Neutrophil (primary cell): ENCODE measurements at regions not wholly inside any gene's neighbourhood (a gene's known extent, or its start where the extent isn't known, plus 50 kb on each side); places are given as distances from the start of the nearest gene placed in this dataset.

ENCODE experiments used
- H3K27ac ChIP-seq: fragments of 200-600 bp; sonication (generic); 2 replicates; pipeline ENCODE4 v1.5.1; 2016; ENCODE audit warnings: mild to moderate bottlenecking, moderate library complexity
- H3K27me3 ChIP-seq: fragments of 200-600 bp; sonication (generic); 2 replicates; pipeline ENCODE4 v1.6.0; 2016; ENCODE audit warnings: mild to moderate bottlenecking
- H3K36me3 ChIP-seq: fragments of 200-600 bp; sonication (generic); 2 replicates; pipeline ENCODE4 v1.5.1; 2017
- H3K4me1 ChIP-seq, 2 experiments: fragments of 200-600 bp in 1 of 2; sonication (generic) in 1 of 2; 1 replicate in 1 of 2; 2 replicates in 1 of 2; pipeline versions ENCODE4 v1.5.1 to v1.6.1; 2013 to 2016; ENCODE audit warnings: low read depth in 1 of 2, low read length in 1 of 2, mild to moderate bottlenecking in 1 of 2, moderate library complexity in 1 of 2; ENCODE audit not compliant: control insufficient read depth in 1 of 2, insufficient read depth in 1 of 2
- H3K4me3 ChIP-seq, 2 experiments: fragments of 200-600 bp in 1 of 2; sonication (generic) in 1 of 2; 1 replicate in 1 of 2; 2 replicates in 1 of 2; pipeline ENCODE4 v1.5.1; 2013 to 2016; ENCODE audit warnings: low read depth in 1 of 2, low read length in 1 of 2, mild to moderate bottlenecking in 1 of 2, moderate library complexity in 1 of 2
- H3K9me3 ChIP-seq: fragments of 200-600 bp; sonication (generic); 2 replicates; pipeline ENCODE4 v1.5.1; 2016
- TF ChIP-seq, protein P1 (sequence below): fragments of 200-600 bp; sonication (generic); IDR thresholded peaks from 2 replicates; pipeline ENCODE4 v1.5.1; 2016; ENCODE audit warnings: antibody characterized with exemption

DNA sequence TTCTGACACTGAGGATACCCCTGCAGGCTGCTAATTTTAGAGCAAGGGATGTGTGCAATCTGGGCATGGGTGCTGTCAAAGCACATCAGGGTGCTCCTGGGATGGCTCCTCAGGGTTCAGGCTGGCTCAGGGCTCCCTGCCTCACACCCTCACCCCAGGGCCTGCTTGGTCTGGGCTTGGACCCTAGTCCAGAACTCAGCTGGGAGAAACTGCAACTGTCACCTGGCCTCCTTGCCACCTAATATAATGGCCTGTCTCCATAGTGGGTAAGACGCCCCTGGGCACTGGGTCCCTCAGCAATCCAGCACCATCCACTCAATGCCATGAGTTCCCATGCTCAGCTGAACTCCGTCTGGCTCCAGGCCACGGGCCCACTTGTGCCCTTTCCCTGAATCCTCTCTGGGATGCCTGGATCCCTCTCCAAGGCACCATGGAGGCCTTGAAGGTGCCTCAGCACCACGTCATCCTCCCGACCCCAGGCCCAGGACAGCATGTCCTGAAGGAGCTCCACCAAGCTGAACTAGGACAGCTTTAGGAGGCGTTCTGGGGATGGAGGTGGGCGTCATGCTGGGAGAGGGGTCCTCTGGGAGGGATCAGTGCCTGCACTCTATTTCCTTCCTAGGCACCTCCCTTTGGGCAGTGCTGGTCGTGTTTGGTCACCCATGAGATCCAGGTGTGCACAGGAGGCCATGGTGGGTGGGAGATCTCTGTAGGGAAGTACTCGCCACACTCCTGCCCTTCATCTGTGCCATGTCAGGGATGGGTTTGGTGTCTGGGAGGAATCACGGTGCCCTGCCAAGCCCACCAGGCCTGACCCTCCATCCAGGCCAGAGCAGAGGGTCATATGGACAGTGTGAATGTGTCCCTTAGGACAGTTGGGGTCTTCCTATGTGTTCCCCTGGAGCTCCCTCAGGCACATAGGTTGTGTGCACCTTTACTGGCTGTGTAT lies 1688.4 kb downstream of the TP53TG3F start:
- Histone ChIP-seq H3K4me3 (no peak overlapping the region), H3K9me3 (peaks cover 7% of the 10 kb centered on the region), H3K27ac (no peak overlapping the region), H3K27me3 (no peaks in the 10 kb centered on the region), H3K36me3 (no peaks in the 10 kb centered on the region), H3K4me1 (no peaks in the 10 kb centered on the region)
- TF ChIP-seq, protein P1, sequence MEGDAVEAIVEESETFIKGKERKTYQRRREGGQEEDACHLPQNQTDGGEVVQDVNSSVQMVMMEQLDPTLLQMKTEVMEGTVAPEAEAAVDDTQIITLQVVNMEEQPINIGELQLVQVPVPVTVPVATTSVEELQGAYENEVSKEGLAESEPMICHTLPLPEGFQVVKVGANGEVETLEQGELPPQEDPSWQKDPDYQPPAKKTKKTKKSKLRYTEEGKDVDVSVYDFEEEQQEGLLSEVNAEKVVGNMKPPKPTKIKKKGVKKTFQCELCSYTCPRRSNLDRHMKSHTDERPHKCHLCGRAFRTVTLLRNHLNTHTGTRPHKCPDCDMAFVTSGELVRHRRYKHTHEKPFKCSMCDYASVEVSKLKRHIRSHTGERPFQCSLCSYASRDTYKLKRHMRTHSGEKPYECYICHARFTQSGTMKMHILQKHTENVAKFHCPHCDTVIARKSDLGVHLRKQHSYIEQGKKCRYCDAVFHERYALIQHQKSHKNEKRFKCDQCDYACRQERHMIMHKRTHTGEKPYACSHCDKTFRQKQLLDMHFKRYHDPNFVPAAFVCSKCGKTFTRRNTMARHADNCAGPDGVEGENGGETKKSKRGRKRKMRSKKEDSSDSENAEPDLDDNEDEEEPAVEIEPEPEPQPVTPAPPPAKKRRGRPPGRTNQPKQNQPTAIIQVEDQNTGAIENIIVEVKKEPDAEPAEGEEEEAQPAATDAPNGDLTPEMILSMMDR, result no peak

DNA sequence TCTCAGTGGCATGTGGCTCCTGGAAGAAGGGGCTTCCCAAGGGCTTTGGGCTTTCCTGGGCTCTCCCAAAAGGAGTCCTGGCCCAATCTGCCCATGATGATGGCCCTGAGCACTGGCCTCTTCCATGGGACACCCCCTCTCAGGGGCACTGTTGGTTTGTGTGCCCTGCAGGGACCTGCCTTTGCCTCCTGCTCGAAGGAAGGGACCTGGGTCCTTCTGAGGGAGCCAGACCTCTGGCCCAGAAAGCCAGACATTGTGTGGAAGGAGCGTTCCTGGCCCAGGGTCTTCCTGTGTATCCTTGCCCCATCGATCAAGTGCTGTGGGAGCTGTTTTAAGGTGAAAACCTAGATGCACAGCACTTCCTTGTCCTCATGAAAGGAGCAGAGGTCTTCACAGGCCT lies 1689.3 kb downstream of the TP53TG3F start:
- H3K36me3 ChIP-seq, result no peaks in the 10 kb centered on the region
- TF ChIP-seq, protein P1, result no peak
- no peak overlapping the region for H3K4me3 ChIP-seq
- H3K9me3 ChIP-seq, result peaks cover 7% of the 10 kb centered on the region
- no peaks in the 10 kb centered on the region for H3K4me1 ChIP-seq
- no peaks in the 10 kb centered on the region for H3K27me3 ChIP-seq
- H3K27ac ChIP-seq, result no peak overlapping the region

DNA sequence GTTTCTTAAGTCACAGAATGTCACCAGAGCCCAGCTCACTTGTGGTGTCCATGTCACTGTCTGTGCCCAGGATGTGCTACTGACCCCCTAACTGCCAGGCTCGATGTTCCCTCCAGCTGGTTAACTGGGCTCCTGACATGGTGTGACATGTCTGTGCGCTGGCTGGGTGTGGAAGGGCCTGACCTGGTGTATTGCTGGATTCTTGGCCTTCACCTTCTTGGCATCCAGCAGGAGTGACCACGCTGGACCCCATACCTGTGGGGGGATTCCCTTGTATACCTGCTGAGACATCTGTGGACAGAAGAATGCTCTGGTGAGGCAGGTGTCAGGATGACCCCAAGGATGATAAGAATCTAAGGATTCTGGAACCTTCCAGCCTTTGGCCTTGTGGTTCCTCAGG lies 1690.1 kb downstream of the TP53TG3F start:
- TF ChIP-seq, protein P1, result no peak
- Histone ChIP-seq H3K36me3 (no peaks in the 10 kb centered on the region), H3K9me3 (peaks cover 7% of the 10 kb centered on the region)

DNA sequence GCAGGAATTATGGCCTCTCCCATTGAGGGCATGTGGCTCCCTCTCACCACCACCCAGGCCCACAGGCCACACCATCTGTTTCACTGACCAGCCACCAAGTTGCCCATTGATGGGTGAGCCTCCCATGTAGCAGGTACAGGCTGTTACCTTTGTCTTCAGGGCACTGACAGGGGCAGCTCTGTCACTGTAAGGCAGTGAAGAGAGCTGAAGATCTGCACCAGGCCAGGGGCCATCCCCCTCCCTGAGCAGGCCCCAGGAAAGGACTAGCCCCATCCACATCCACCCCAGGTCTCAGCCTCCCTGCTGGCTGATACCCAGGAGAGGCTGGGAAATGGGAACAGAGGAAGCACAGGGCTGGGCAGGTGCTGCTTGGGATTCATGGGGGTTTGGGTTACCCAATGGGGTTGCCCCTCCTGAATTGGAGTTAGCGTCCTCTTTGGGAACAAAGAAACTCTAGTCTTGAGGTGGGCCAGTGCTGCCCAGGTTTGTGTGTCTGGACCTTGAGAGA lies 1691.4 kb downstream of the TP53TG3F start:
- Histone ChIP-seq H3K27ac (no peak overlapping the region), H3K27me3 (no peaks in the 10 kb centered on the region), H3K4me1 (no peaks in the 10 kb centered on the region), H3K9me3 (peaks cover 7% of the 10 kb centered on the region), H3K36me3 (no peaks in the 10 kb centered on the region), H3K4me3 (no peak overlapping the region)
- TF ChIP-seq, protein P1, result no peak

More for the DNA sequence above, 1690.1 kb downstream of the TP53TG3F start:
- H3K27ac ChIP-seq, result no peak overlapping the region
- no peaks in the 10 kb centered on the region for H3K27me3 ChIP-seq
- H3K4me1 ChIP-seq, result no peaks in the 10 kb centered on the region
- no peak overlapping the region for H3K4me3 ChIP-seq

DNA sequence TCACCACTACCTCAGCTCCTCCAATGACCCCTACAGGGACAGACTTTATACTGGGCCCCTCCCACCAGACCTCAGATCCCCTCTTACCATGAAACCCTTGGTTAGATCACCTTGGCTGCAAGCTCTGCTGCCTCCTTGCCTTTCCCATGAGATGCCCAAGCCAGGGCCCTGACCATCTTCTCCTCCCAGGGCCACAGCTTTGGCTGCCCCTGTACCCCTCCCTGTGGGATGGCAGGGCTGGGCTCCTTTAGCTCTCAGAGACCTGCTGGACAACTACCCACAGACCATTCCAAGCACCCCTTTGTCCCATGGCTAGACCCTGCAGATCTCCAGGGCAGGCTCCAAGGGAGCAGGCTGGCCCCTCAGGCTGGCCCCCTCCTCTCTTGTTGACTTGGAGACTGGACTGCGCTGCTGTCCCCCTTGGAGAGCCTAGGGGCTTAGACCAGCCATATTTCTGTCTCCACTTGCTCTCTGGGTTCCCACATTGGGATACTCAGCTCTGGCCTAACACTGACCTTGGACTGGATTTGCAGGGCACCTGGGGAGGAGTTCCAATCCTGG lies 1692.7 kb downstream of the TP53TG3F start:
- Histone ChIP-seq H3K36me3 (no peaks in the 10 kb centered on the region), H3K4me3 (no peak overlapping the region), H3K9me3 (peaks cover 7% of the 10 kb centered on the region), H3K27ac (no peak overlapping the region), H3K27me3 (no peaks in the 10 kb centered on the region), H3K4me1 (no peaks in the 10 kb centered on the region)
- TF ChIP-seq, protein P1, result no peak
